DND-41 (cell line): ENCODE measurements at regions not wholly inside any gene's neighbourhood (a gene's known extent, or its start where the extent isn't known, plus 50 kb on each side); places are given as distances from the start of the nearest gene placed in this dataset.

Experiments
- EZH2 ChIP-seq: IDR thresholded peaks from 3 replicates; pipeline ENCODE4 v1.6.1; 2012; ENCODE audit warnings: borderline replicate concordance, low read depth, mild to moderate bottlenecking, moderate library complexity, low read length, inconsistent platforms; ENCODE audit not compliant: severe bottlenecking
- TF ChIP-seq, protein P1 (sequence below): IDR thresholded peaks from 2 replicates; pipeline ENCODE4 v1.5.1; 2012; ENCODE audit warnings: borderline replicate concordance, low read length, moderate library complexity, mild to moderate bottlenecking; ENCODE audit not compliant: poor library complexity, severe bottlenecking; ENCODE audit errors: extremely low read depth

DNA sequence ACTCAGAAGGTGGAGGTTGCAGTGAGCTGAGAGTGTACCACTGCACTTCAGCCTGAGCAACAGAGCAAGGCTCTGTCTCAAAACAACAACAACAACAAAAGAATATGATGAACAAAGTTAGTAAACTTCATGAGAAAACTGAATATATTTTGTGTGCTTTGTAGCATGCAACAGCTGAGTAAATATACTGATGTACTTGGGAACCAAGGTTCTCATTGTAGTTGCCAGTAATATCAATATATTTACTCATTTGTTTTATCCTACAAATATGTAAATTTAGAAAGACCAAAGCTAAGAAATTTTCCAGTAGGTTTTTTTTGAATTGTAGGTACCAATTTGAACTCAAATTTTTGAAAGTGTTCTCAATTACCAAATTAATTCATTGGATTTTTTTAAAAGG, 127.2 kb downstream of the IPO8 start:
- TF ChIP-seq, protein P1, sequence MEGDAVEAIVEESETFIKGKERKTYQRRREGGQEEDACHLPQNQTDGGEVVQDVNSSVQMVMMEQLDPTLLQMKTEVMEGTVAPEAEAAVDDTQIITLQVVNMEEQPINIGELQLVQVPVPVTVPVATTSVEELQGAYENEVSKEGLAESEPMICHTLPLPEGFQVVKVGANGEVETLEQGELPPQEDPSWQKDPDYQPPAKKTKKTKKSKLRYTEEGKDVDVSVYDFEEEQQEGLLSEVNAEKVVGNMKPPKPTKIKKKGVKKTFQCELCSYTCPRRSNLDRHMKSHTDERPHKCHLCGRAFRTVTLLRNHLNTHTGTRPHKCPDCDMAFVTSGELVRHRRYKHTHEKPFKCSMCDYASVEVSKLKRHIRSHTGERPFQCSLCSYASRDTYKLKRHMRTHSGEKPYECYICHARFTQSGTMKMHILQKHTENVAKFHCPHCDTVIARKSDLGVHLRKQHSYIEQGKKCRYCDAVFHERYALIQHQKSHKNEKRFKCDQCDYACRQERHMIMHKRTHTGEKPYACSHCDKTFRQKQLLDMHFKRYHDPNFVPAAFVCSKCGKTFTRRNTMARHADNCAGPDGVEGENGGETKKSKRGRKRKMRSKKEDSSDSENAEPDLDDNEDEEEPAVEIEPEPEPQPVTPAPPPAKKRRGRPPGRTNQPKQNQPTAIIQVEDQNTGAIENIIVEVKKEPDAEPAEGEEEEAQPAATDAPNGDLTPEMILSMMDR = no peak
- no peak for TF ChIP-seq EZH2
